Kidney epithelial cell (primary cell): ENCODE measurements at regions not wholly inside any gene's neighbourhood (a gene's known extent, or its start where the extent isn't known, plus 50 kb on each side); places are given as distances from the start of the nearest gene placed in this dataset.

Source experiments
- DNase-seq: peaks from one replicate; pipeline ENCODE4 v3.0.0-alpha.2; 2010; ENCODE audit warnings: low read depth
- H3K27me3 ChIP-seq: 2 replicates; pipeline ENCODE4 v1.6.0; 2011; ENCODE audit warnings: low read length; ENCODE audit not compliant: control insufficient read depth, insufficient read depth
- H3K36me3 ChIP-seq: 2 replicates; pipeline ENCODE4 v1.5.1; 2011; ENCODE audit warnings: low read length; ENCODE audit not compliant: control insufficient read depth, insufficient read depth
- H3K4me3 ChIP-seq: 2 replicates; pipeline ENCODE4 v1.5.1; 2011; ENCODE audit warnings: low read depth, mild to moderate bottlenecking, control low read depth, low read length
- TF ChIP-seq, protein P1 (sequence below): IDR thresholded peaks from 2 replicates; pipeline ENCODE4 v1.5.1; 2011; ENCODE audit warnings: mild to moderate bottlenecking, moderate library complexity, low read length, control low read depth, inconsistent platforms; ENCODE audit not compliant: insufficient read depth, poor library complexity, severe bottlenecking

DNA sequence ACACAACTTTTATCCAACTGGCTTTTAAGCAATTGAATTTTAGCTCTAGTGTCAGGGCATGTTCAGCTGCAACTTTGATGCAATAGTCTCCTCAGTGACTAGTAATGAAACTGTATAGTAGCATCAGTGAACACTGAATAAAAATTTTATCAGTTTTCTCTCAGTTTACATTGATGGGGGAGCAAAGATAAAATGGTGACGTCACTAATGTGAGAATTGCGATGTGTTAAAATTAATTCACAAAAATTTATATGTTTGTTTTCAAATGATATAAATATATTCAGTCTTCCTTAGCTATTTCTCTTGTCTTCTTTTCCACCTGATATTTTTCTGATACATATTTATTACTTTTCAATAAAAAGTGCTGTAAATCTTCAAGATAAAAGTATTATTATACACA, 508.8 kb upstream of the AGA start:
- H3K4me3 ChIP-seq = no peak overlapping the region
- H3K36me3 ChIP-seq = no peaks in the 10 kb centered on the region
- H3K27me3 ChIP-seq = no peaks in the 10 kb centered on the region
- DNase-seq = no peak
- TF ChIP-seq, protein P1, sequence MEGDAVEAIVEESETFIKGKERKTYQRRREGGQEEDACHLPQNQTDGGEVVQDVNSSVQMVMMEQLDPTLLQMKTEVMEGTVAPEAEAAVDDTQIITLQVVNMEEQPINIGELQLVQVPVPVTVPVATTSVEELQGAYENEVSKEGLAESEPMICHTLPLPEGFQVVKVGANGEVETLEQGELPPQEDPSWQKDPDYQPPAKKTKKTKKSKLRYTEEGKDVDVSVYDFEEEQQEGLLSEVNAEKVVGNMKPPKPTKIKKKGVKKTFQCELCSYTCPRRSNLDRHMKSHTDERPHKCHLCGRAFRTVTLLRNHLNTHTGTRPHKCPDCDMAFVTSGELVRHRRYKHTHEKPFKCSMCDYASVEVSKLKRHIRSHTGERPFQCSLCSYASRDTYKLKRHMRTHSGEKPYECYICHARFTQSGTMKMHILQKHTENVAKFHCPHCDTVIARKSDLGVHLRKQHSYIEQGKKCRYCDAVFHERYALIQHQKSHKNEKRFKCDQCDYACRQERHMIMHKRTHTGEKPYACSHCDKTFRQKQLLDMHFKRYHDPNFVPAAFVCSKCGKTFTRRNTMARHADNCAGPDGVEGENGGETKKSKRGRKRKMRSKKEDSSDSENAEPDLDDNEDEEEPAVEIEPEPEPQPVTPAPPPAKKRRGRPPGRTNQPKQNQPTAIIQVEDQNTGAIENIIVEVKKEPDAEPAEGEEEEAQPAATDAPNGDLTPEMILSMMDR = no peak

GRCh38 chr4:177952723-177953122, 510.5 kb upstream of the AGA start:
- H3K36me3 ChIP-seq = no peaks in the 10 kb centered on the region
- TF ChIP-seq, protein P1 = no peak
- no peak overlapping the region for H3K4me3 ChIP-seq
- no peaks in the 10 kb centered on the region for H3K27me3 ChIP-seq
- no peak for DNase-seq

- no peaks in the 10 kb centered on the region for H3K27me3 ChIP-seq
- no peaks in the 10 kb centered on the region for H3K36me3 ChIP-seq
- TF ChIP-seq, protein P1 = no peak
- H3K4me3 ChIP-seq = no peak overlapping the region
- DNase-seq = no peak
These were observed 515.5 kb upstream of the AGA start for GRCh38 chr4:177957596-177958360.

GRCh38 chr4:177960566-177960965, 518.3 kb upstream of the AGA start:
- H3K4me3 ChIP-seq = no peak overlapping the region
- no peak for DNase-seq
- TF ChIP-seq, protein P1 = no peak

DNA sequence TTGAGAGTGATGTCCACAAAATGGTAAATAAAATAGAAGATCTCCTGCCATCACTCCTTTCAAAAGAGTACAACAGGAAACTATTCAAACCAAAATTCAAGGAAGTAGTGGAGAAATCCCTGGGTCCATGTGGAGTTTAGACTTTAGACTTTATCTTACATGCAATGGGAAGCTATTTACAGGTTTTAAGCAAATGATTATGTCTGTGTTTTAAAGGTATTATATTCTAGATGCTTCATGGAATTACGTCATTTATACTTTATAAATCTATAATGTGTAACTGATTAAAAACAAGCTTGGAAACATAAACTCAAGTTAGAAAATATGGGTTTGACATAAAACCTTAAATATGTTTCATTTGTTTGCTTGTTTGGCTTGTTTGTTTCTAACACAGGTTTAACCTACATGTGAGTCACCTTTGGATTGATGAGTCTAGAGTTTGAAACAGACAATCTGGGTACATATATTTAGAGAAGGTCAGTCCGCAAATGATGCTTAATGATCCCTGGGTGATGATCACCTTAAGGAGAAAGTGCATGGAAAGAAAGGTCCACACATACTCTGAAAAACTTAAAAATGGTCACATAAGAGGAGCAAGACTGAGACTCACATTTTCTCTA, 519.6 kb upstream of the AGA start:
- H3K27me3 ChIP-seq = no peaks in the 10 kb centered on the region
- no peak overlapping the region for H3K4me3 ChIP-seq
- no peak for DNase-seq
- H3K36me3 ChIP-seq = no peaks in the 10 kb centered on the region
- TF ChIP-seq, protein P1 = no peak

More at GRCh38 chr4:177960566-177960965, 518.3 kb upstream of the AGA start:
- no peaks in the 10 kb centered on the region for H3K36me3 ChIP-seq
- H3K27me3 ChIP-seq = no peaks in the 10 kb centered on the region
